Inflammatory macrophage treated with lipopolysaccharide for 4 hours (primary cell): ENCODE measurements at regions not wholly inside any gene's neighbourhood (a gene's known extent, or its start where the extent isn't known, plus 50 kb on each side); places are given as distances from the start of the nearest gene placed in this dataset.

ENCODE experiments used
- DNase-seq: peaks from one replicate; pipeline ENCODE4 v3.0.0-alpha.2; 2020

DNA sequence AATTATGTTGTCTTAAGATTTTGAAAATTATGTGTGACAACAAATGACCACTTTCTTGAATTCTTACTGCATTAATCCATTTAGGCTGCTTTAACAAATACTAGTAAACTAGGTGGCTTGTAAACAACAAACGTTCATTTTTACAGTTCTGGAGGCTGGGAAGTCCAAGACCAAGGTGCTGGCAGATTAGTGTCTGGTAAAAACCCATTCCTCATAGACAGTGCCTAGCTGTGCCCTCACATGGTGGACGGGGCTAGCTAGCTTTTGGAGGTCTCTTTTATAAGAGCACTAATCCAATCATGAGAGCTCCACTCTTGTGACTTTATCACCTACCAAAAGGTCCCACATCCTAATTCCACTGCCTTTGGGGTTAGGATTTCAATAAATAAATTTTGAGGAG lies 425.8 kb downstream of the SPRY1 start:
- DNase-seq, result no peak

- no peak for DNase-seq
Observed at GRCh38 chr4:123823244-123823643, 426.6 kb downstream of the SPRY1 start.

GRCh38 chr4:123824524-123824923 lies 427.9 kb downstream of the SPRY1 start:
- no peak for DNase-seq

GRCh38 chr4:123825596-123826291 lies 429.1 kb downstream of the SPRY1 start:
- DNase-seq, result no peak

GRCh38 chr4:123826896-123827295 lies 430.3 kb downstream of the SPRY1 start:
- DNase-seq, result no peak

DNA sequence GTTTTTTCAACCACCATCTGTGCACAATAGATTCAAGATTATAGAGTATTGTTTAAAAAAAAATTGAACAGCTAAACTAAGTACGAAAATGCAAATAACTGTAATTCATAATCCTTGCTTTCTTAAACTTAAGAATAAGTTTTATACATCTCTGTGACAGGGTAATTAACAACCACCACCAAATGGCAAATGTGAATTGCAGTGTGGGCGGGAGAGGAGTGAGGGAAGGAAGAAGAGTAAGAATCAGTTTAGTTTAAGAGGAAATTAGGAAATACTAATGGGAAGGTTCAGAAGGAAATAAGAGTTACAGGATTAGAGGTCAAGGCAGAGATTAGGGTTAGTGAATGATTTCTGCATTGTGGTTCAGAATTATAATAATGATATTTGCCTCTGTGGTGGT lies 430.9 kb downstream of the SPRY1 start:
- no peak for DNase-seq

- no peak for DNase-seq
Observed at GRCh38 chr4:123830930-123831329, 434.3 kb downstream of the SPRY1 start.

- DNase-seq, result no peak
Observed at GRCh38 chr4:123832173-123833026, 435.8 kb downstream of the SPRY1 start.

GRCh38 chr4:123833171-123833643 lies 436.6 kb downstream of the SPRY1 start:
- DNase-seq, result no peak

DNA sequence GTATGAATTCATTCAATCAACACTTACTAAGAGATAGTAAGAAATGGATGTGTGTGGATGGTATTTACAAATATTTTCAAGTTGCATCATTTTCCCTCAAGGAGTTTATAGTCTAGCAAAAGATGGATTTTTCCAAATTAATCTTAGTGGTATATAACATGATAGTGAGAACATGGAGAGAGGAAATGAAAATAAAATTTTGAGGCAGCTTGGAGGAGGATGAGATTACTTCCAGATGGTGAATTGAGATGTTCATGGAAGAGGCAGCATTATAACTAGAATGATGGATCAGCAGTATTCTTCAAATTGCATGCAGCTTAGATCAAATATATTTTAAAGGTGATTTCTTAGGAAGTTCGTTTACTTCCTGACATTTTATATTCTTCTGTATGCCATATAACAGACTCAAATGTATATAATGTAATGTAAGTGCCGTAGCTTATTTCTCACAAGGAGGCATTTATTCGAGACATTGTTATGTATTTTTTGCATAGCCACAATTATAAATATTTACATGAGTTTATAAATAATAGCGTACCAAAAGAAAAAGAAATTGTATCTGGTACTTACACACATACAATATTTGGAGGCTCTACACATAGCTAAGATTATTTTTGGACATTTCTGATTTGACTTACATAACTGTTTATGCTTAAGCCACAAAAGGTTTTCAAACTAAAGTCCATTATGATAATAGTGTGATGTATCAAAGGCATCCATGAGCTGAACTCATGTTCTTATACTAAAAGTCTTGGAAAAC lies 439.4 kb downstream of the SPRY1 start:
- DNase-seq, result no peak

DNA sequence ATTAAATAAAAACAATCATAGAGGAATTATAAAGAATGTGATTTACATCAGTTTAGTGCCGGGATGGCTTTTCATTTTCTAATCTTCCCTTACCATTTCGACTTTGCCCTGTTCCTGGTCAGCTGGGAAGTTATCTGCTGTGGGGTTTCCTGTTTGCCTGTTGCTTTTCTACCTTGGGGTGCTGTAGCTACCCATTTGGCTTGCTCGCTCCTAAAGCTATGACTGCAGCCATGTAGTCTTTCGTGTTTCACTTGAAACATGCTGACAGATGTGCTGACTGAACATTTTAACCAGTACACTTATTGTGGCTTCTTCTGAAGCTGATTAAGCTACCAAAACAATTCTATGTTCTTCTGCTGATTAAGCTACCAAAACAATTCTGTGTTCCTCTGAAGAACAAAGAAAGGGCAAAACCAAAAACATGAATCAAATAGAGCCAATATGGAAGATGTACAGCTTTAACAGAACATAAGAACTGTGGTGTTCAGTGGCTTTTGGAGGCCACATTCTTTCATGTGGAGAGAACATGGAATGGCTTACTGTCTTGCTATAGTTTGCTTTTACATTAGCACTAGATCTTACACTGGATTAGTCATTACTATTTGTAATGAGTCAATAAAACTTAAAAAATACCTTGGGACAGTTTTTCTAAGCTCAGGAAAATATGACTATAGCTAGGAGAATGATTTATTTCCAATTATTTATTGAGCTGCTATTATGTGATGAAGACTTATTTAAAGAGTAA lies 440.4 kb downstream of the SPRY1 start:
- no peak for DNase-seq

DNA sequence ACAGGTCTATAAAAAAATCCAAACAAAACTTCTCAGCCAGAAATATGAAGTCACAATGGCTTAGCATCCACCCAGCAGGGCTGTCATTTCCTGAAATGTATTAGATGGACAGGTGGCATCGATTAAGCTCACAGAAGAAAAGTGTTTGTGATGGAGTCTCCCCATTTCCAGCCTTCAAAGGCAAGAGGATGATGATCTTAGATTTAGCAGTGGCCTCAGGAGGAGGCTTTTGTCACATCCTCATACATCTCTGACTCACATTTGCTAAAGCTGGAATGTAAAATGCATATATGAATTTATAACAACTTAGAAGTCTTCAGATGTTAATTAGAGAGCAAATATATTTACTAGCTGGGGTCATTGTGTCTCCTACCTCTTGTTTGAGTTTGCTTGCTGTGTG lies 441.9 kb downstream of the SPRY1 start:
- DNase-seq, result no peak

DNA sequence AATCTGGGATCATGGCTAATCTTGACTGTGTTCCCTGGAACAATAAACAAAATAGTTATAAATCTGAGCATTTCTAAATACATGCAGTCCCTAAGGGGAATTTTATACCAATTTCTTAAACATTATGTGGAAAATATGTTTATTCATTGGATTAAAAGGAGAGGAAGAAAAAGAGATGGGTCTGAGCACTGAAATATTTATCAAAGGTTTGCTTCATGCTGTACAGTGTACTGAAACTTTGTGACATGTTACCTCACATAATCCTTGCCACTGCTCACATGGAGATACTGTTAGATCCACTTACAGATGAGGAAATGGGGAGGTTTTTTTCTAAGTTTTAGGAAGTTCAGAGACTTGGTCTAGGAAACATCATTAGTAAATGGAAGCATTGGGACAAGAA lies 443.6 kb downstream of the SPRY1 start:
- DNase-seq, result no peak

GRCh38 chr4:123841447-123842121 lies 445.0 kb downstream of the SPRY1 start:
- DNase-seq, result no peak

- no peak for DNase-seq
Observed at GRCh38 chr4:123843137-123843536, 446.5 kb downstream of the SPRY1 start.

DNA sequence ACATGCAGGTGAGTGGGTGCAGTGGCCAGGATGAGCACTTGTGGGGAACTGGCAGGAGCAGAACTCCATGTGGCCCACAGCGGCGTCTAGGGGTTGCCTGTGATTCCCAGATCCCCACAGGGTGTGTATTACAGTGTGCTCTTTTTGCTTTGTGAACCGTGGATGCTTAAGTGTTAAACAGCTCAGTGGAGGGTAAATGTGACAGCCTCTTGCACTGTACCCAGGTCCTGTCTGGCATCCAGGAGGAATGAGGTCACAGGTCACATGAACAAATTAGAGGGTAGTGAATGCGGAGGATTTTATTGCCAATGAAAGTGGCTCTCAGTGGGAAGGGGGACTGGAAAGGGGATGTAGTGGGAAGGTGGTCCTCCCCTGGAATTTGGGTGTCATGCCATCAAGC lies 447.8 kb downstream of the SPRY1 start:
- no peak for DNase-seq

DNA sequence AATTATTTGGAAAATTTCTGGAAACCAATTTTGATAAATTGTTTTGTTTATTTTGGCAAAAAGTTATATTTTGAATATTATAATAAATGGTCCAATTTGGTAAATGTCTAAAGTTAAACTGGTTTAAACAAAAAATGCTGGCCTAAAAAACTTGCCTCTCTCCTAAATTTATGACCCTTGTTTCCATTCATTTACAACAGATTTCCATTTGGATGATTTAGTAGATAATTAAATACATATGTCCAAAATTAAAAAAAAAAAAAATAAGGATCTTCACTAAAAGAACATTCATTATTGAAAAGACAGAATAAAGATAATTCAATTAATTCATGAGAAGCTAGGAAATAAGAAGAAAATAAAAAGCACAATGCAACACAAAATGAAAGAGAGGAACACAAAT lies 449.5 kb downstream of the SPRY1 start:
- DNase-seq, result no peak

DNA sequence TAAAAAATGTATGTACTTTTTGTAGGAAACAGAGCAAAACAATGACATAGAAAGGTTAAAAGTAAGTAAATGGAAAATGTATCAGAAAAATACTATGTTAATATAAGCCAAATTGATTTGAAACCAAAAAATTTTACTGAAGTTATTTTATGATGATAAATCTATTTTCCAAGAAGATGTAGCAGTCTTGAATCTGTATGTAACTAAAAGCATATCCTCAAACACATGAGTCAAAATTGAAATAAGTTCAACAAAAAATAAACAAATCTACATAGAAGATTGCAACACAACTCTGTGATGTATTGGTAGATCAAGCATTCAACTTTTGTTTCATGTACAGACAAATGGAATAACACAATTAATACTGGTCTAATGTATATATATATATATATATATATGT lies 450.0 kb downstream of the SPRY1 start:
- no peak for DNase-seq

DNA sequence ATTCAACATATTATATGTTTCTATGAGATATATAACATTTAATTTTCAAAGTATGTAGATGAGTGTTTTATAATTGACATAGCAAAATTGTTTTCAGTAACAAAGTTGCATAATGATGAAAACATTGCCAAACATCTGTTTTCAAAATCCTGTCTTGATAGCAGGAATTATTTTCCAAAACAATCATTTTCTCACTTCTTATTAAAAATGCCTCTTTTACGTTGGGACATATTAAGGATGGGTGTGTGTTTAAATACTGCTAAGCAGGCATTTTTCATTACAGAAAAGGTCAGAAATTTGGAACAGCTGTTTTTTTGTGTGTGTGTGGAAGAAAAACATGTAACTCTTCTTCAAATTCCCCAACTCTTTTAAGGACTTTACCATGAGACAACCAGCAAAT lies 452.0 kb downstream of the SPRY1 start:
- DNase-seq, result no peak

DNA sequence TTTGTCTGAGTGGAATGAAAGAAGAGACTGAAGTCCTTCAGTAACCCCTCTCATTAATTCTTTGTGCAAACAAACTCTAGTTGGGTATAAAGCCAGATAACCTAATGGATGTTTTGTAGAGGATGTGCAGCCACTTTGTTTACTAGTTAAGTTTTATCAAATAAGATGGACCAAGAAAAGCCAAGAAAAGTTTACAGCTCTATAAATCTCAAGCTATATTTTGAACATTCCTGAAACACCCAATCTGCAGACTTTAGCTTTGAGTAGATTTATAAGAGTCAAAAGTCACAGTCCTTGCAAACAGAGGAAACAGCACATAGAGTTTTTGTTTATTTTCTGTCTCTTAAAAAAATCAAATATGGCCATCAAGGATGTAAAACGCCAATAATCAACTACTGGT lies 452.9 kb downstream of the SPRY1 start:
- DNase-seq, result no peak

DNA sequence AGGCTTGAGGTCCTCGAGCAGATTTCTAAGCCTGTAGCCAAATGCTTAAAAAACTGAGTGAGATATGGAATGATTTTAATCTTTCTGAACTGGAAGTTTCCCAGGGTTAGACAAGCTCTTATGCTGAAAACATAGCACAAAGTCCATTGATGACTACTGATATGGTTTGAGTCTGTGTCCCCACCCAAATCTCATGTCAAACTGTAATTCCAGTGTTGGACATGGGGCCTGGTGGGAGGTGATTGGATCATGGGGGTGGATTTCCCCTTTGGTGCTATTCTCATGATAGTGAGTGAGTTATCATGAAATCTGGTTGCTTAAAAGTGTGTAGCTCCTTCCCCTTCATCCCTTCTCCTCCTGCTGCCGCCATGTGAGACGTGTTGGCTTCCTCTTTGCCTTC lies 454.9 kb downstream of the SPRY1 start:
- DNase-seq, result no peak

DNA sequence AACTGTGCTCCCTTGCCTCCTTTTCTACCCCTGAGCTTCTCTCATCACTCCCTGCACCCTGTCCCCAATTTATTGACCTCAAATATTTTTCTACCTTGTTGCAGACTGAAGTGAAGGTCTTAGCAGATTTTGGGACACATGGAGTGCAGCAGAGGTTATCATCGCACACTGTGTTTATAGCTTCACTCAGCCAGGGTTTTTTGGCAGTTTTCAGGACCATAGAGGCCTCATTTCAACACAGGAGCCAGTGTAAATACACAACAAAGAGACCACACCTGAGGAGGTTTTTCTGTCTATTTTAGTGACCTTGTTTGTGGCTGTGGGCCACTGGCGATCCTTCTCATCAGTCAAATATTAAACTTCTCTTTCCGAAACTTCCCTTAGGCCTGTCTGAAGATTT lies 457.1 kb downstream of the SPRY1 start:
- DNase-seq, result no peak
